ENCODE measurements at regions not wholly inside any gene's neighbourhood (a gene's known extent, or its start where the extent isn't known, plus 50 kb on each side); places are given as distances from the start of the nearest gene placed in this dataset.

- TF ChIP-seq ZNF513 (CRISPR knock-in tag; conservative IDR thresholded peaks at IDR 0.05) (no peak), POGZ (CRISPR knock-in tag; IDR thresholded peaks at IDR 0.05) (peak; percentile 57)
These were observed 486.4 kb upstream of the SPRED2 start (continued) for GRCh38 chr2:65918760-65919187.

- H3K4me1 ChIP-seq (ENCODE audit: insufficient read depth, low read length): peaks cover 21% of the 10 kb centered on the region
- H3K9ac ChIP-seq (ENCODE audit: insufficient read depth, low read depth, low read length): no peak overlapping the region
- no peaks in the 10 kb centered on the region for H4K20me1 ChIP-seq (ENCODE audit: insufficient read depth, low read length)
- no peak overlapping the region for H2AFZ ChIP-seq (ENCODE audit: low read length)
- DNase-seq (ENCODE audit: low spot score) (no peak), FAIRE-seq (no peak), ATAC-seq (no peak)
- in situ Hi-C loops (cut with HindIII; ENCODE audit: extremely low pct_ligation_motif_present, low pct_unique_long_range_greater_than_20kb) (no loop called here), intact Hi-C loops (cut with micrococcal nuclease; ENCODE audit: unreplicated experiment) (no loop called here)
- H3K79me2 ChIP-seq (ENCODE audit: insufficient read depth, low read length): no peaks in the 10 kb centered on the region
- no peaks in the 10 kb centered on the region for H3K9me3 ChIP-seq (ENCODE audit: low read length)
- CTCF ChIA-PET (ENCODE audit: low intra/inter-chr PET ratio, low total read pairs): no interaction called here
- no peak overlapping the region for H3K27ac ChIP-seq (ENCODE audit: extremely low read length, insufficient read depth, low read length)
- H3K27me3 ChIP-seq (ENCODE audit: control insufficient read depth in 1 of 2, insufficient read depth in 2 of 2, low read length in 2 of 2): no peaks in the 10 kb centered on the region; a peak in 1 of 5 replicates
- no peaks in the 10 kb centered on the region for H3K36me3 ChIP-seq (replicated peaks in 1 of 2; ENCODE audit: control insufficient read depth in 1 of 2, insufficient read depth in 2 of 2, low read length in 2 of 2)
- 28% methylated on average over 2 of the region's 2 CpGs for WGBS (ENCODE audit: low lambda C conversion rate)
- POLR2A ChIA-PET: no interaction called here
- BruUV-seq (replicated peaks): no TSS peak
- H3K4me2 ChIP-seq (ENCODE audit: low read depth, low read length): no peak overlapping the region
- H3K4me3 ChIP-seq (replicated peaks in 1 of 3; ENCODE audit: insufficient read depth in 1 of 3, low read depth in 2 of 3, low read length in 3 of 3): no peak overlapping the region
- TF ChIP-seq SRSF4 (IDR thresholded peaks at IDR 0.05; ENCODE audit: low read depth, low read length, poor library complexity, severe bottlenecking): no peak
- no peak for TF ChIP-seq GFI1 (CRISPR knock-in tag; IDR thresholded peaks at IDR 0.05; ENCODE audit: borderline replicate concordance)
- TF ChIP-seq ZNF260 (CRISPR knock-in tag; IDR thresholded peaks at IDR 0.05; ENCODE audit: borderline replicate concordance, low read depth): no peak
- no peak for TF ChIP-seq ZNF709 (CRISPR knock-in tag; IDR thresholded peaks at IDR 0.05)
- TF ChIP-seq SOX5 (CRISPR knock-in tag; IDR thresholded peaks at IDR 0.05; ENCODE audit: borderline replicate concordance): no peak
- no peak for TF ChIP-seq ZNF446 (CRISPR knock-in tag; IDR thresholded peaks at IDR 0.05)
- no peak for TF ChIP-seq FOXC1 (CRISPR knock-in tag; IDR thresholded peaks at IDR 0.05; ENCODE audit: borderline replicate concordance)
- TF ChIP-seq ZNF75D (CRISPR knock-in tag; IDR thresholded peaks at IDR 0.05; ENCODE audit: borderline replicate concordance): no peak
- TF ChIP-seq ZNF790 (CRISPR knock-in tag; IDR thresholded peaks at IDR 0.05; ENCODE audit: borderline replicate concordance): no peak
- TF ChIP-seq PHF8 (CRISPR knock-in tag; IDR thresholded peaks at IDR 0.05): no peak
These were observed 485.6 kb upstream of the SPRED2 start for GRCh38 chr2:65917986-65918385.
